ENCODE measurements at regions not wholly inside any gene's neighbourhood (a gene's known extent, or its start where the extent isn't known, plus 50 kb on each side); places are given as distances from the start of the nearest gene placed in this dataset.

- Mint-ChIP-seq H3K9me3 (ENCODE audit: unreplicated experiment) (peaks cover 36% of the 10 kb centered on the region), H3K4me1 (ENCODE audit: low read depth, unreplicated experiment) (no peaks in the 10 kb centered on the region), H3K4me3 (ENCODE audit: unreplicated experiment) (no peak overlapping the region), H3K27ac (ENCODE audit: unreplicated experiment) (no peak overlapping the region), H3K36me3 (ENCODE audit: insufficient read depth, unreplicated experiment) (no peaks in the 10 kb centered on the region), H3K27me3 (ENCODE audit: insufficient read depth, unreplicated experiment) (peaks cover 2% of the 10 kb centered on the region)
- no peak for DNase-seq
- intact Hi-C loops (cut with micrococcal nuclease; ENCODE audit: unreplicated experiment), result no loop called here
- Histone ChIP-seq H3K27me3 (replicated peaks; ENCODE audit: control insufficient read depth, insufficient read depth, low read length) (no peaks in the 10 kb centered on the region), H3K4me3 (ENCODE audit: low read depth, low read length) (no peak overlapping the region), H3K9me3 (peaks cover 5% of the 10 kb centered on the region; the same call in 1 of the 2 replicates), H3K36me3 (ENCODE audit: control insufficient read depth, insufficient read depth, low read length) (no peaks in the 10 kb centered on the region), H3K4me1 (no peaks in the 10 kb centered on the region)
- TF ChIP-seq CTCF (IDR thresholded peaks at IDR 0.05; ENCODE audit: insufficient read depth in 1 of 2, low read depth in 1 of 2, low read length in 1 of 2, severe bottlenecking in 1 of 2, unreplicated experiment in 1 of 2), result no peak
- no TSS peak for BruUV-seq (replicated peaks)
- CTCF ChIA-PET, result no interaction called here
- POLR2A ChIA-PET, result no interaction called here
Observed at GRCh38 chr2:116456429-116456828, 1358.1 kb upstream of the DDX18 start.

- no peak overlapping the region for H3K27ac Mint-ChIP-seq (ENCODE audit: unreplicated experiment)
- ChIA-PET CTCF (no interaction called here), POLR2A (no interaction called here)
- intact Hi-C loops (cut with micrococcal nuclease; ENCODE audit: unreplicated experiment), result no loop called here
- H3K36me3 Mint-ChIP-seq (ENCODE audit: insufficient read depth, unreplicated experiment), result no peaks in the 10 kb centered on the region
- BruUV-seq (replicated peaks), result no TSS peak
- peaks cover 7% of the 10 kb centered on the region; the same call in 1 of the 2 replicates for H3K9me3 ChIP-seq
- H3K36me3 ChIP-seq (ENCODE audit: control insufficient read depth, insufficient read depth, low read length), result no peaks in the 10 kb centered on the region
- no peak overlapping the region for H3K4me3 Mint-ChIP-seq (ENCODE audit: unreplicated experiment)
- no peak for TF ChIP-seq CTCF (IDR thresholded peaks at IDR 0.05; ENCODE audit: insufficient read depth in 1 of 2, low read depth in 1 of 2, low read length in 1 of 2, severe bottlenecking in 1 of 2, unreplicated experiment in 1 of 2)
- H3K4me3 ChIP-seq (ENCODE audit: low read depth, low read length), result no peak overlapping the region
- no peaks in the 10 kb centered on the region for H3K4me1 ChIP-seq
- H3K4me1 Mint-ChIP-seq (ENCODE audit: low read depth, unreplicated experiment), result no peaks in the 10 kb centered on the region
- H3K27me3 ChIP-seq (replicated peaks; ENCODE audit: control insufficient read depth, insufficient read depth, low read length), result no peaks in the 10 kb centered on the region
- DNase-seq, result no peak
- H3K27me3 Mint-ChIP-seq (ENCODE audit: insufficient read depth, unreplicated experiment), result no peaks in the 10 kb centered on the region
- H3K9me3 Mint-ChIP-seq (ENCODE audit: unreplicated experiment), result peaks cover 26% of the 10 kb centered on the region
Observed at GRCh38 chr2:116467243-116467642, 1347.2 kb upstream of the DDX18 start.

- H3K27ac Mint-ChIP-seq (ENCODE audit: unreplicated experiment), result no peak overlapping the region
- POLR2A ChIA-PET, result no interaction called here
- no peaks in the 10 kb centered on the region for H3K36me3 ChIP-seq (ENCODE audit: control insufficient read depth, insufficient read depth, low read length)
- BruUV-seq (replicated peaks), result no TSS peak
- H3K9me3 ChIP-seq, result peaks cover 3% of the 10 kb centered on the region; the same call in 1 of the 2 replicates
- H3K27me3 Mint-ChIP-seq (ENCODE audit: insufficient read depth, unreplicated experiment), result no peaks in the 10 kb centered on the region
- no peak for TF ChIP-seq CTCF (IDR thresholded peaks at IDR 0.05; ENCODE audit: insufficient read depth in 1 of 2, low read depth in 1 of 2, low read length in 1 of 2, severe bottlenecking in 1 of 2, unreplicated experiment in 1 of 2)
- CTCF ChIA-PET, result no interaction called here
- intact Hi-C loops (cut with micrococcal nuclease; ENCODE audit: unreplicated experiment), result no loop called here
- no peak overlapping the region for H3K4me3 Mint-ChIP-seq (ENCODE audit: unreplicated experiment)
- H3K36me3 Mint-ChIP-seq (ENCODE audit: insufficient read depth, unreplicated experiment), result no peaks in the 10 kb centered on the region
- peaks cover 16% of the 10 kb centered on the region for H3K9me3 Mint-ChIP-seq (ENCODE audit: unreplicated experiment)
- H3K4me3 ChIP-seq (ENCODE audit: low read depth, low read length), result no peak overlapping the region
- no peaks in the 10 kb centered on the region for H3K4me1 Mint-ChIP-seq (ENCODE audit: low read depth, unreplicated experiment)
- H3K27me3 ChIP-seq (replicated peaks; ENCODE audit: control insufficient read depth, insufficient read depth, low read length), result no peaks in the 10 kb centered on the region
- no peak for DNase-seq
- no peaks in the 10 kb centered on the region for H3K4me1 ChIP-seq
Observed at GRCh38 chr2:116477229-116477628, 1337.3 kb upstream of the DDX18 start.
